ENCODE measurements at regions not wholly inside any gene's neighbourhood (a gene's known extent, or its start where the extent isn't known, plus 50 kb on each side); places are given as distances from the start of the nearest gene placed in this dataset.

DNA sequence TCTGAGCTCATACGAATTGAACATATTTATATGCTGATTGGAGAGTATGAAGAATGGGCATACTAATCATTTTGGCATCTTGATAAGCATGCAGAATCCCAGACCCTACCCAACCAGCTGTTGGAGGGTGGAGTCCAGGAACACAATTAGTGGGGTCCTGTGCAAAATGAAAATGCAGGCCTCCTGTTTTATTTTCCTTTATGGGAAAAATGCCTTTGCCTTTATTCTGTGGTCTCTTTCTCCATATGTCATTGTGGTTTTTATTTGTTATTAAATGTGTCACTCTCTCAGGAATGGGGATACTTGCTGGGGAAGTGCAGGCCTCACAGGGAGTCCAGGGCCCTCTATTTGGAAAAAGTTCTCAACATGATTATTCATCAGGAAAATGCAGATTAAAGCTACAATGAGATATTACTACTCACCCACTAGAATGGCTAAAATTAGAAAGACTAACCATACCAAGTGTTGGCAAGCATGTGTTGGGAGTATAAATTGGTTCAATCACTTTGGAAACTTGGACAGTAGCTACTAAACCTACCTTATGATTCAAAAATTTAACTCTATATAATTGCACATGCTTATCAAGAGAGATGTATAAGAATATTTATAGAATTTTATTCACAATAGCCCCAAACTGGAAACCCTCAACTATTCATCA, 185.1 kb upstream of the FOXN2 start:
- Mint-ChIP-seq H3K4me3 (no peak overlapping the region), H3K27me3 (no peaks in the 10 kb centered on the region), H3K4me1 (ENCODE audit: low read depth) (no peaks in the 10 kb centered on the region), H3K9me3 (ENCODE audit: low read depth) (no peaks in the 10 kb centered on the region), H3K36me3 (peaks cover 2% of the 10 kb centered on the region), H3K27ac (peak overlapping the region; percentile 19)

DNA sequence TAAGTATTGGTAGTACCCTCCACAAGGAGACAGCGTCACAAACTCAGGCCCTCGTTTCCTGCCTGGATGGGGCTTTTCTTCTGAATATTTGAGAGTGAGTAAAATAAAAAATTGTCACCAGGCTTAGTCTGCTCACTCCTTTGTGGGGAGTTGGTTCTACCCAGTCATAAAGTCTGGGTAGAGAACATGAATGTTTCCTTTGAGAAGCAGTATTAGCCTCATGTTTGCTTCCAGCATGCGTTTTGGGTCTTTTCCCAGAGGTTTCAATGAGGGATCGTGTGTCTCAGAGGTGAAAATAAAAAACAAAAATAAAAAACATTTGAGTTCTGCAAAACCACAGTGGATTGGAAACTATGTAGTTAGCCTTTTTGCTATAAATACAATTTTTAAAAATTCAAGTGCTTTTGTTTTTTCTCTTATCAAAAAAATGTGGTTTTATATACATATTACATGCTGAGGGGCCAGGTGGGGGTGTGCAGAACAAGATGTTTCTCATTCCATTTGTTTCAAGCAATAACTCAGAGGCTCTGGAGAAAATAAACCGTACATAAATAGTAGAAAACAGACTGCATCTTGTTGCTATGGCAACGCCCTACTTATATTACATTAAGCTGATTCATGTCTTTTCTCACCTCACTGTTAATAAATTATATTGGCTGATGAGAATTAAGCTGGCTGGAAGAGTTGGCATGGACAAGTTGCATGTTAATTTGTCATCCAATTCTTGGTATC, 182.8 kb upstream of the FOXN2 start:
- no peak overlapping the region for H3K4me3 Mint-ChIP-seq
- H3K27me3 Mint-ChIP-seq, result no peaks in the 10 kb centered on the region
- H3K4me1 Mint-ChIP-seq (ENCODE audit: low read depth), result no peaks in the 10 kb centered on the region
- H3K27ac Mint-ChIP-seq, result no peak overlapping the region
- no peaks in the 10 kb centered on the region for H3K9me3 Mint-ChIP-seq (ENCODE audit: low read depth)
- H3K36me3 Mint-ChIP-seq, result peaks cover 2% of the 10 kb centered on the region

DNA sequence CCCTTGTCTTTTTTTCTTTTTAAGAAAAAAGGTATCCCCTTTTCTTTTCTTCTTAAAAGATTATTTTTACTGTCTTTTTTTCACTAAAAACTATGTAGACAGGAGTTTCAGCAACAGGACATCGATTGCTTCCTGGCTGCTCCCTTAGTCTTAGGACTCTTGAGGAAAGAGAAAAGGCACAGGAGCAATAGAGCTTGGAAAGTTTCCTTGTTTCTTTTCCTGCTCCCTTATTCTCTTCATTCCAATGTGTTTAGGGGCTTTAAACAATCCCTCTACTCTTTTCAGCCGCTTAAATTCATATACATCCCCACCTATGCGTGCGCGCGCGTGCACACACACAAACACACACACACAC, 182.2 kb upstream of the FOXN2 start:
- Mint-ChIP-seq H3K27ac (no peak overlapping the region), H3K4me1 (ENCODE audit: low read depth) (no peaks in the 10 kb centered on the region), H3K27me3 (no peaks in the 10 kb centered on the region), H3K4me3 (no peak overlapping the region), H3K9me3 (ENCODE audit: low read depth) (no peaks in the 10 kb centered on the region), H3K36me3 (peaks cover 2% of the 10 kb centered on the region)

DNA sequence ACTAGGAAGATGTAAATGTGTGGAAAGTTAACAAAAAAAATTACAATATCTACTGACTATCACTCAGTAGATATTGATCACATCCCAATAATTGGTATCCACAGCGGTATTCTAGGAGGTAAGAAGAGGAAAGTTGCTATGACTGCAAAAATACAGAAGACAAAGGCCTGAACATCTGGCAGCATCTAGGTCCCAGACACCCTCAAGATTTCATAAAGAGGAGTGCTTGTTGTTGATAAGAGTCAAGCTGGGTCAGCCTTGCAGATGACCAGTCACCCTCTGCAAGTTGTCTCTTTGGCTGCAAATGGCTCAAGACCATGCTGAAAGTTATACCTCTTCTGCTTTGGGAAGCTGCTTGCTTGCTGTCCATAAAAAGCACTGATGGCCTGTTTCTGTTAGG, 179.8 kb upstream of the FOXN2 start:
- no peaks in the 10 kb centered on the region for H3K27me3 Mint-ChIP-seq
- no peaks in the 10 kb centered on the region for H3K36me3 Mint-ChIP-seq
- H3K27ac Mint-ChIP-seq, result no peak overlapping the region
- H3K4me1 Mint-ChIP-seq (ENCODE audit: low read depth), result no peaks in the 10 kb centered on the region
- H3K4me3 Mint-ChIP-seq, result no peak overlapping the region
- H3K9me3 Mint-ChIP-seq (ENCODE audit: low read depth), result no peaks in the 10 kb centered on the region

DNA sequence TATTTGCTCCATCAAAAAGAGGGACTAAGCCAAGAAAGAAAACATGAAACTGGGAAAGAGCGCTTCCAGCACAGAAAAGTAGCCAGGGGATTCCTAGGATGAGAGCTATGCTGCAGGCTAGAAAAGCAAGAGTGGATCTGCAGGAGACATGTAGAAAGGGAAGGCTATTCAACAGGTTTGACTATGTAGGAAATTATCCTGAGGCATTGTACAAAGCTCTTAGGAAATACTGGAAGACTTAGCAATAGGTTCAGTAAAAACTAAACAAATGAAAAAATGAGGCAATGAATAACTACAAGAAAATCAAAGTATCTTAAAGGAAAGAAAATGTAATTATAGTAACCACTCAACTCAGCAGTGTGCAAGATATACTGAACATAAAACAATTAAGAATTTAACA, 178.7 kb upstream of the FOXN2 start:
- H3K4me3 Mint-ChIP-seq, result no peak overlapping the region
- no peaks in the 10 kb centered on the region for H3K27me3 Mint-ChIP-seq
- no peaks in the 10 kb centered on the region for H3K4me1 Mint-ChIP-seq (ENCODE audit: low read depth)
- no peaks in the 10 kb centered on the region for H3K9me3 Mint-ChIP-seq (ENCODE audit: low read depth)
- no peaks in the 10 kb centered on the region for H3K36me3 Mint-ChIP-seq
- no peak overlapping the region for H3K27ac Mint-ChIP-seq

DNA sequence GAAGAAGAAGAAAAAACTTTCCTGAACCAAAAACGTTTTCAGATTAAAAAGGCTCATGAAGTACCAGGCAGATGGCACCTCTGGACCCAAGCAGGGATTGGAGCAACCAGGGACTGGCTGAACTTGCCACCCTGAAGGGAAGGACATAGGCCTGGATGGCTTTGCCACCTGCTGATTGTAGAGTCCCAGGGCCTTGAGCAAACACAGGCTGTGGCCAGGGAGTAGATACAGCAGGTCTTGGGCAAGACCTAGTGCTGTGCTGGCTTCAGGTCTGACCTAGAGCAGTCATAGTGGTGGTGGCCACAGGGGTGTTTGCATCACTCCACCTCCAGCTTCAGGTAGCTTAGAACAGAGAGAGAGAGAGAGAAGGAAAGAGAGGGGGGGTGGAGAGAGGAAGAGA, 176.7 kb upstream of the FOXN2 start:
- H3K27me3 Mint-ChIP-seq, result no peaks in the 10 kb centered on the region
- H3K9me3 Mint-ChIP-seq (ENCODE audit: low read depth), result no peaks in the 10 kb centered on the region
- H3K4me1 Mint-ChIP-seq (ENCODE audit: low read depth), result no peaks in the 10 kb centered on the region
- no peak overlapping the region for H3K4me3 Mint-ChIP-seq
- no peaks in the 10 kb centered on the region for H3K36me3 Mint-ChIP-seq
- H3K27ac Mint-ChIP-seq, result no peak overlapping the region

DNA sequence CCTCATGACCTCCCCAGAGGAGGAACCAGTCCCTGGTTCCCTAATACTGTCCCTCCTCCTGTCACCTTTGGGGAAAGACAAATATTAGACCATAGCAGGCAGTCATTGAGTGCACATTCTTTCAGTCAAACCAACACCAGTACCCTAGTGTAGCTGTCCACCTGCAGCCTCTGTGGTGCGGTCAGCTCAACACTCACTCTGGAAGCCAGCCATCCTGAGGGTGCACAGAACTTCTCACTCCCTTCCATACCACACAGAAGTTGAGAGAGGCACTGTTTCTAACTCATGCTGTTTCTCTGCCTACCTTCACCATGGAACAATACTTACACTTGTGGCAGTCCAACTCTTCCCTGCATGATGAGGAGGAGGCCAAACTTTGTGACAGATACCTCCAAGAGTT, 175.6 kb upstream of the FOXN2 start:
- no peak overlapping the region for H3K27ac Mint-ChIP-seq
- no peaks in the 10 kb centered on the region for H3K9me3 Mint-ChIP-seq (ENCODE audit: low read depth)
- no peaks in the 10 kb centered on the region for H3K4me1 Mint-ChIP-seq (ENCODE audit: low read depth)
- no peaks in the 10 kb centered on the region for H3K27me3 Mint-ChIP-seq
- H3K4me3 Mint-ChIP-seq, result no peak overlapping the region
- peaks cover 3% of the 10 kb centered on the region for H3K36me3 Mint-ChIP-seq

DNA sequence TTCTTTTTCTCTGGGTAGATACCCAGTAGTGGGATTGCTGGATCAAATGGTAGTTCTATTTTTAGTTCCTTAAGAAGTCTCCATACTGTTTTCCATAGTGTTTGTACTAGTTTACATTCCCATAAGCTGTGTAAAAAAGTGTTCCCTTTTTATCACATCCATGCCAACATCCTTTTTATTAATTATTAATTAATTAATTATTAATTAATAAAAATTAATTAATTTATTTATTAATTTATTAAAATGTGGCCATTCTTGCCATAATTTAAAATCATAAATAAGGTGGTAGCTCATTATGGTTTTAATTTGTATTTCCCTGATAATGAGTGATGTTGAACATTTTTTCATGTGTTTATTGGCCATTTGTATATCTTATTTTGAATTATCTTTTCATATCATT, 173.9 kb upstream of the FOXN2 start:
- Mint-ChIP-seq H3K36me3 (peaks cover 3% of the 10 kb centered on the region), H3K4me1 (ENCODE audit: low read depth) (peaks cover 3% of the 10 kb centered on the region), H3K27me3 (no peaks in the 10 kb centered on the region), H3K27ac (no peak overlapping the region), H3K4me3 (no peak overlapping the region), H3K9me3 (ENCODE audit: low read depth) (no peaks in the 10 kb centered on the region)

DNA sequence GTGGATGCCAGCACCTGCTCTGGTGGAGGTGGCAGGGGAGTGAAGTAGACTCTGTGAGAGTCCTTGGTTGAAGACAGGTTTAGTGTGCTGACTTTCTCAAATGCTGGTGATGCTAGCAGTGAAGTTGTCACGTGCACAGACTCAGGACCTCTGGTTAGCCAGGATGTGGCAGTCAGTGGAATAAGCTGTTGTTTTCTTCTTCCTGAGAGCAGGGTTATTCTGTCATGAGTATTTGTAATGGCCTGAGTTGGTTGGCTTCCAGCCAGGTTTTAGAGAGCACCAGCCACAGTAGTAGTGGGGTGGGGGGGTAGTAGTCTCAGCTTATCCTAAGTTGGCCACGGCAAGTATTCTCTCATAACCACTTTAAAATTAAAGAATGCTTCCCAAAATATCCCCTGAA, 169.7 kb upstream of the FOXN2 start:
- no peak overlapping the region for H3K4me3 Mint-ChIP-seq
- H3K36me3 Mint-ChIP-seq, result peaks cover 3% of the 10 kb centered on the region
- no peaks in the 10 kb centered on the region for H3K27me3 Mint-ChIP-seq
- peaks cover 7% of the 10 kb centered on the region for H3K4me1 Mint-ChIP-seq (ENCODE audit: low read depth)
- no peaks in the 10 kb centered on the region for H3K9me3 Mint-ChIP-seq (ENCODE audit: low read depth)
- H3K27ac Mint-ChIP-seq, result no peak overlapping the region

DNA sequence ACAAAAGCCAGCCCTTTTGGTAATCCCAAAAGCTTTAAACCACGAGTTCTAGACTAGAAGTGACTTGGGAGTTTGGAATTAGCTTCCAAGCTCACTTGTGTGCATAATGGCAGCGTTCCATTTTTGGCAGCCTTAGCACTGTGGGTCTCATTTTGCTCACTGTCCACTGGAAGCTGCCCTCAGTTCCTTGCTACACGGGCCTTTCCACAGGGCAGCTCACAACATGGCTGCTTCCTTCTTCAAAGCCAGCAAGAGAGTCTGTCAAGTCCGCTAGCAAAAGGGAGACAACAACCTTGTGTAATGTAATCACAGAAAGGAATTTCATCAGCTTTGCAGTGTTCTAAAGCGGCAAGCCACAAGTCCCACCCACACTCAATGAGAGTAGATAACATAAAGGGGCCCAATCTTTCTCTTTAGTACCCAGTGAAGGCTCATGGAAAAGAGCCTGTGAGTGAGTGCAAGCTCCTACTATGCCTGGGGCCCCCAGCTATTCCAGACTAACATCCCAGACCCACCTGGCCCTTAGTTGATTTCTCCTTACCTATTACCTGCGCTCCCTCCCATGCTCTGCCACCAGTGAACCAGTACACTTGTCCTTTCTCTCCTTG, 168.5 kb upstream of the FOXN2 start:
- Mint-ChIP-seq H3K4me1 (ENCODE audit: low read depth) (peaks cover 7% of the 10 kb centered on the region), H3K4me3 (no peak overlapping the region), H3K36me3 (peaks cover 3% of the 10 kb centered on the region), H3K27me3 (no peaks in the 10 kb centered on the region), H3K9me3 (ENCODE audit: low read depth) (no peaks in the 10 kb centered on the region), H3K27ac (no peak overlapping the region)

DNA sequence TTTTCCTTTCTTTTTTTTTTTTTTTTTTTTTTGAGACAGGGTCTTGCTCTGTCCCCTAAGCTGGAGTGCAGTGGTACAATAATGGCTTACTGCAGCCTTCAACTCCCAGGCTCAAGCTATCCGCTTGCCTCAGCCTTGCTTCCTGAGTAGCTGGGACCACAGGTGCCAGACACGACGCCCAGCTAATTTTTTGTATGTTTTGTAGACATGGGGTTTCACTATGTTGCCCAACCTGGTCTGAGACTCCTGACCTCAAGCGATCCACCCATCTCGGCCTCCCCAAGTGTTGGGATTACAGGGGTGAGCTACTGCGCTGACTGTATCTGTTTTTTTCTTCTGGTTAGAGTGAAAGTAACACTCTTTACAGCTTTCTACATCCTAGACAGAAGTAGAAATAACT, 167.9 kb upstream of the FOXN2 start:
- H3K9me3 Mint-ChIP-seq (ENCODE audit: low read depth), result no peaks in the 10 kb centered on the region
- H3K27ac Mint-ChIP-seq, result no peak overlapping the region
- no peak overlapping the region for H3K4me3 Mint-ChIP-seq
- peaks cover 7% of the 10 kb centered on the region for H3K4me1 Mint-ChIP-seq (ENCODE audit: low read depth)
- peaks cover 3% of the 10 kb centered on the region for H3K36me3 Mint-ChIP-seq
- H3K27me3 Mint-ChIP-seq, result no peaks in the 10 kb centered on the region

DNA sequence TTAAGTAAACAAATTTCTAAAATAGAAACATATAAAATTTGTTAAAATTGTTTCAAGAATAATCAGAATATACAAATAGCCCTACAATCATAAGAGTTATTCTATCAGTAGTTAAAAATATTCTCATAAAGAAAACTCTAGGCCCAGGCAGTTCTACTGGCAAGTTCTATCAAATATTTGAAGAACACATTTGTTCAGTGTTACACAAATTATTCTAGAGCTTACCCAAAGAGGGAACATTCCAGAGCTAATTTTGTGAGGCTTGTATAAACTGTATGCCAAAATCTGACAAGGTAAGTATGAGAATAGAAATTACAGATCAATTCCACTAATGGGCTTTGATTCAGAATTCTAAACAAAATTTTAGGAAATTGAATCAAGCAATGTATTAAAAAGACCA, 166.8 kb upstream of the FOXN2 start:
- H3K4me1 Mint-ChIP-seq (ENCODE audit: low read depth), result peaks cover 7% of the 10 kb centered on the region
- H3K9me3 Mint-ChIP-seq (ENCODE audit: low read depth), result no peaks in the 10 kb centered on the region
- H3K27ac Mint-ChIP-seq, result no peak overlapping the region
- H3K4me3 Mint-ChIP-seq, result no peak overlapping the region
- H3K27me3 Mint-ChIP-seq, result peaks cover 1% of the 10 kb centered on the region
- peaks cover 3% of the 10 kb centered on the region for H3K36me3 Mint-ChIP-seq

DNA sequence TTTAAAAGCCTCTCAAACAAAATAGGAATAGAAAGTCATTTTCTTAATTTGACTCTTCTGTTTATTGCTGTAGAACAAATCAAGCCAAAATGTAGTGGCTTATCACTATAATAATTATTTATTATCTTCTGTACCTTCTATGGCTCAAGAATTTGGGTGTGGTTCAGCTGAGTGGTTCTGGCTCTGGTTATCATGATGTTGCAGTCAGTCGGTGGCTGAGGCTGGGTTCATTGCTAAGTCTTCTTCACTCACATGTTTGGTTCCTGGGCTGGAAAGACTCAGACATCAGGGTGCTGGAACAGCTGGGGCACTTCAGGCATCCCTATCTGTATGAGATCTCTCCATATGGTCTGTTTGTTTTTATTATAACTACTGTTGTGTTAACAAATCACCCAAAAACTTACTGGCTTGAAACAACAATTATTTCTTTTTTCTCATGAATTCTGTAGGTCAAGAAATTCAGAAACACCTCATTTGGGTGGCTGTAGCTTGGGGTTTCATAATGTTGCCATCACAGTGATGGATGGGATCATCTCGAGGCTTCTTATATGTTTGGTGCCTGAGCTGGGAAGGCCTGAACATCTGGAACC, 165.5 kb upstream of the FOXN2 start:
- Mint-ChIP-seq H3K27ac (no peak overlapping the region), H3K27me3 (peaks cover 1% of the 10 kb centered on the region)

DNA sequence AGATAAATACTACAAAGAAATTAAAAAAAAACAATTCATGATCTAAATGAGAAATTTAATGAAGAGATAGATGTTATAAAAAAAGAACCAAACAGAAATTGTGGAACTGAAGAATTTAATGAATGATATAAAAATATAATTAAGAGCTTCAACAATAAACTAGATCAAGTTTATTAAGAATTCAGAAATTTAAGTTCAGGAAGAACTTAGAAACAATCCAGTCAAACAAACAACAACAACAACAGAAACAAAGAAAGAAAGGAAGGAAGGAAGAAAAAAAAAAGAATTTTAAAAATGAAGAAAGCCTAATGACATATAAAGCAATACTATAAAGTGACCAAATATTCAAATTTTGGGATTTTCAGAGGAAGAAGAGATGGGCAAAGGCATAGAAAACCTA, 157.3 kb upstream of the FOXN2 start:
- Mint-ChIP-seq H3K9me3 (ENCODE audit: low read depth) (peaks cover 16% of the 10 kb centered on the region), H3K36me3 (peaks cover 6% of the 10 kb centered on the region), H3K4me1 (ENCODE audit: low read depth) (no peaks in the 10 kb centered on the region), H3K27ac (no peak overlapping the region), H3K4me3 (no peak overlapping the region), H3K27me3 (peaks cover 2% of the 10 kb centered on the region)

More for the DNA sequence above, 165.5 kb upstream of the FOXN2 start:
- Mint-ChIP-seq H3K4me3 (no peak overlapping the region), H3K9me3 (ENCODE audit: low read depth) (no peaks in the 10 kb centered on the region), H3K36me3 (no peaks in the 10 kb centered on the region), H3K4me1 (ENCODE audit: low read depth) (peaks cover 7% of the 10 kb centered on the region)

DNA sequence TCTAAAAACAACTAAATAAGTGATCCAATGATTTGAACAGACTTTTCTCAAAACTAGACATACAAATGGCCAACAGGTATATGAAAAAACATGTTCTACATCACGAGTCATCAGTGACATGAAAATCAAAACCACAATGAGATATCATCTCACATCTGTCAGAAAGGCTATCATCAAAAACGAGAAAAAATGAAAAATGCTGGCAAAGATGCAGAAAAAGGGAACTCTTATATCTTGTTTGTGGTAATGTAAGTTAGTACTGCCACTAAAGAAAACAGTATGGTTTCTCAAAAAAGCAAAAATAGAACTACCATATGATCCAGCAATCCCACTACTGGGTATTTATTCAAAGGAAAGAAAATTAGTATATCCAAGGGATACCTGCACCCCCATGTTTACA, 152.9 kb upstream of the FOXN2 start:
- Mint-ChIP-seq H3K27me3 (peaks cover 2% of the 10 kb centered on the region), H3K4me1 (ENCODE audit: low read depth) (no peaks in the 10 kb centered on the region), H3K9me3 (ENCODE audit: low read depth) (peaks cover 16% of the 10 kb centered on the region), H3K27ac (no peak overlapping the region), H3K4me3 (no peak overlapping the region), H3K36me3 (peaks cover 11% of the 10 kb centered on the region)
